HG03520 (cell line): ENCODE measurements at regions not wholly inside any gene's neighbourhood (a gene's known extent, or its start where the extent isn't known, plus 50 kb on each side); places are given as distances from the start of the nearest gene placed in this dataset.

Source experiments
- ATAC-seq: cut with Tn5 transposase; IDR thresholded peaks from one replicate; pipeline ENCODE4 v1.9.1; 2021; ENCODE audit warnings: mild to moderate bottlenecking, moderate library complexity; ENCODE audit not compliant: unreplicated experiment

DNA sequence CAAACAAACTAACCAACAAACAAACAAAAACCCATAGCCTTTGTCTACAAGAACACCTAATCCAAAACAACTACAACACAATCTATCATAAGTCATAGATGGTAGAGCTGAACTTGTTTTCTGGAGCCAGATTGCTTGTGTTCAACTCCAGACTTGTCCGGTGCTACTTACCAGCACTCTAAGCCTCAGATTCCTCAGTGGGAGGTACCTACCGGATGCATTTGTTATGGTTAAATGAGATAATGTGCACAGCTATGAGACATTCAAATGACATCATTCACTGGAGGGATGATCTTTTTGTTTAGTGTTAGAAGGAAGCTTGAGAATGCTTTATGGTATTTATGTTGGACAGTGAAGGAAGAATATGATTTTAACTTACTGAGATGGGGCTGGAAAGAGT lies 592.9 kb upstream of the C9orf72 start:
- ATAC-seq: no peak

DNA sequence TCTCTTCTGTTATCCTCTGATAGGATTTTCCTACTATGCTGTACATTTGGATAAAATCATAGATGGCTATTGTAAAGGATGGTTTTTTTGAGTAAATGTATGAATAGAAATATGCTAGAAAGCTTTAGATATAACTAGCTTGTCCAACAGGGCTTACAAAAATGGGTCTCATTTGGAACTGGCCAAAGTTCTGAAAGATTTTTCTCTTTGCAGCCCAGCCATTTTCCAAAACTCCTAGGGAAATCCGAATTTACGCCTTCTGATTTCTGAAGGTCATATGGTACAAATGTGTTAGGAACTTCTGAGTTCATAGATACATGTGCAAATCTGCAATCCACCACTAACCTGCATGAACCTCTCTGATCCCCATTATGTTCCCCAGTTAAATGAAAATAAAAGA lies 603.9 kb upstream of the C9orf72 start:
- ATAC-seq: no peak

DNA sequence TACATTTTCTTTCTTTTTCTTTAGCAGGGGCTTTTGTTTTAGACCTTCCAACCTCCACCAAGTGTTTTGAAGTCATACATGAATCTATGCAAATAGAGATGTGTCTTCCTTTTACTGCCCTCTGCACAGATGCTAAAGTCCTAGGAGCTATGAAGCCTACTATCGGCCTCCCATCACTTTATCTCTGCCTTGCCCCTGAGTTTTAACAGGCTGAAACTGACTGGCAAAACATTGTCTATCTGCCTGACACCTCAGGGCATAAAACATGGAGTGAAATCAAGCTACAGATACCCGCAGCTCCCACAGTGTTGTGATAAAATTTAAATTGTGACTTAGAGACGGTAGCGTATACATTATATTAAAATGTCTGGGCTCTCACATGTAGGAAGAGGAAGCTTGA lies 604.6 kb upstream of the C9orf72 start:
- no peak for ATAC-seq

DNA sequence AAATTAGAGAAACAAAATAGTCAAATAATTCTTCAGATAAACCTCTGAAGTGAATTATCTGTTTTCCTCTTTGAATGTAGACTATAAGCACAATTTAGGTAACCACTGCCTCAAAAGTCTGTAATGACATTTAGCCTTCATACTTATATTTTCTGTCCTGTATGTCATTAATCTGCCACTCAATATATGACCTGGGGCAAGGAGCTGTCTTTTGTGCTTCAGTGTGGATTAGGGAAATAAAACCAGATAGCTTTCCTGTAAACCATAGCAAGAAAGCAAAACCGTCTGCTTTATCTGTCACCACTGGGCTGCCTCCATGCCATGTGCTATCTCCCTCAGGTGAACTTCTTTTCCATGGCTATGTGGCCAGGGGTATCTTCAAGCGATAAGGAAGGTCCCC lies 606.6 kb upstream of the C9orf72 start:
- ATAC-seq: no peak

DNA sequence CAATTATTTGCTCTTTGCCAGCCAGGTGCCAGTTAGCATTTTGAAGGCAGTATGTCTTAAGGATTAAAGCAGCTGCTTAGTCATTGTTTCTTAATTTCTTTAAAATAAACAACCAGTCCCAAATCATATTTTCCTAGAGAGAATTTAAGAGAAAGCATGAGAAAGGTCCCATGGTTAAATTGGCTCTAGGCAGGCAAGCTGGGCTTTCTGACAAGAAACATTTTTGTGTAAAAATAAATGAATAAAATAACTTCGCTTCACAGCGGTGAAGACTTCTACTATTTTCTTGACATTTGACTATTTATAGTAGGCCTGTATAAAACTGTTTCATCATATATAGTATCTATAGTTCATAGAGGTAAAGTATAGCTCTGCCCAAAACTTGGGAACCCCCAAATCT lies 617.7 kb upstream of the C9orf72 start:
- no peak for ATAC-seq

DNA sequence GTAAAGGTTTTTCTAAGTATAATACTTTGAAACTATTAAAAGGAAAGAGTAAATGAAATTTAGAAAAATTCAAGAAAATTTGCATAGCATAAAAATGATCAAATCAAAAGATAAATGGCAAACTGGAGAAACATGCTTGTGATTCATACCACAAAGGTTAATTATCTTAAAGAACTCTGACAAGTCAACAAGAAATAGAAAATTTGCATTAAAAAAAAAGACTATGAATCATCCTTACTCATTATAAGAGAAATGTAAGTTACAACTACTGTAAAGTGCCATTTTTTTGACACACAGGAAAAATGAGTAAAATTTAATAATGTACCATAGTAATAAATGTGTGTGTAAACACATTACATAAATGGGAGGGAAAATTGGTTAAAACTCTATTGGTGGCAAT lies 624.4 kb upstream of the C9orf72 start:
- ATAC-seq: no peak

DNA sequence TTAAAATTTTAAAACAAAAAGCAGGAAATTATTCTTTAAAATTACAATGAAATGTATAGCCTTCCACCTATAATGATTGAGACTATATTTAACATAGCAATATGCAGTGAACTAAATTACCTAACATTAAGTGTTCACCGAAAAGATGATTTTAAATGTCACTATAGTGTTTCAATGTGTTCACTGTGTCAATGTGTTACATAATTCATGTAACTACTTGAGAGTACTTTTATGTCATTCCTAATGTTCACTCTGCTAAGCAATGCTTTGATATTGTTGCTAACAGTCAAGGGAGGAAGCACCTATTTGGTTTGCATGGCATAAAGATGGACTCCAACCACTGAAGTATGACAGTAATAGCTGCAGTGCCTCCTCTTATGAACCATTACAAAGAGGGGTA lies 629.8 kb upstream of the C9orf72 start:
- no peak for ATAC-seq

DNA sequence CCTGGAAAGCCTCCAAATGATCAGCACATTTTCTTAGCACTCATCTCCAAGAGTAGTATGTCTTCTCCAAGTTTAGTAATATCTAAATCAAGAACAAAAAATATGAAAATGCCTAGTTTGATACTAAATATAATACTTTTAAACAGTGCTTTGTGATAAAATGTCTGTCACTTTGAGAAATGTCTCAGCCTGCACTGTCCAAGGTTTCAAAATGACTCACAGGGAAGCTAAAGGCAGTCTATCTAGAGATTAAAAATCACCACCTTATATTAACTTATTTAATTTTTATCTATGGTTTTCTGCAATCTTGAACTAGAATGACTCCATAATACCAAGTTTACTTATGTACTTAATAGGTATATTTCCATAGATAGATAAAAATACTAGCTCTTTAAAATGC lies 633.0 kb upstream of the C9orf72 start:
- no peak for ATAC-seq

DNA sequence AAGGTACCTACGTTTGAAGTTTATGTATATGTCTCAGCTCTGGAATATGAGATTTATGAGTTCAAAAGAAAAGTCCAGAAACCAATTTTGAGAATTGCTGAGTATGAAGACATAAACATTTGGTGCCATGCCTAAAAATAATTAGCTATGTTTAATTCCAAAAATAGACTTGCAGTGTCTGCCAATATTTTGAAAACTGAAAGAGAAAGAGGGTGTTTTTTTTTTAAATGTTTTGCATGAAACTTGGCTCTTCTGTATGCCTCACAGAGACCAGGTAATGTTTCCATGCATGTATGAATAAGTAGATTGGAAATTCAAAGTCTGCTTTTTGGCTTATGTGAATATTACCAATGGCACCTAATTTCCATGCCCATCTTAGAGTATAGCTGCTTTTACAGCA lies 634.4 kb upstream of the C9orf72 start:
- no peak for ATAC-seq

DNA sequence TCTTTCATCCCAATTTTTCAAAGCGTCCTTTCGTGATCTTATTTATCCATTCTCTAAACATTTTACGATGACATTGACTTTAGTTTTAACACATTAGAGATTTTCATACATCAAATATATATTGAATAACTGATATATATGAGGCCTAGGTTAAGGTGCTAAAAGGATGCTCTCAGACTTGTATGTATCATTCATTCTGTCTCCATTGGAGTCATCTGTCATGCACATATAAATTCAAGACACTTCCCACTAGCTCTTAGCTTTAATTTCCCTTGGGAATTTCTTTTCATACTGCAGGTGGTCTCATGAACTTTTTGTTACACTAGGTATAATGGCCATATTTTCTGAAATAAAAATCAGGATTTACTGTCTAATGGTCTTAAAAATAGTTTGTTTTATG lies 635.8 kb upstream of the C9orf72 start:
- no peak for ATAC-seq

DNA sequence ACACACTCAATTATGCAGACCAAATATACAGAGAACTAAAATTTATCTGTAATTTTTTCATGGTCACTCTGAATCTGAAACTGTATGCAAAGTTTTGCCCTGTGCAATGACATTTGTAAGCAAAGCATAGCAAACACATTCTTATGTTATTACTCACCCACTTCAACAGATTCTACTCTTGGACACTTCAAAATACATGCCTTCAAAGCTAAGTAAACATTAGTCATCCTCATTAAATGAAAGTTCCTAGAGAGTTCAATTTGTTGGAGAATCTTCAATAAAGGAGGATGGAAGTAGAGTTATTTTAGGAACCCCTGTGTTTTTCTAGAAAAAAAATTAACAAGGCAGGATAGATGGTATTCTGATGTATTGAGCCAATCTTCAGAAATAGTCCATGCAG lies 639.7 kb upstream of the C9orf72 start:
- ATAC-seq: peak; percentile 78

DNA sequence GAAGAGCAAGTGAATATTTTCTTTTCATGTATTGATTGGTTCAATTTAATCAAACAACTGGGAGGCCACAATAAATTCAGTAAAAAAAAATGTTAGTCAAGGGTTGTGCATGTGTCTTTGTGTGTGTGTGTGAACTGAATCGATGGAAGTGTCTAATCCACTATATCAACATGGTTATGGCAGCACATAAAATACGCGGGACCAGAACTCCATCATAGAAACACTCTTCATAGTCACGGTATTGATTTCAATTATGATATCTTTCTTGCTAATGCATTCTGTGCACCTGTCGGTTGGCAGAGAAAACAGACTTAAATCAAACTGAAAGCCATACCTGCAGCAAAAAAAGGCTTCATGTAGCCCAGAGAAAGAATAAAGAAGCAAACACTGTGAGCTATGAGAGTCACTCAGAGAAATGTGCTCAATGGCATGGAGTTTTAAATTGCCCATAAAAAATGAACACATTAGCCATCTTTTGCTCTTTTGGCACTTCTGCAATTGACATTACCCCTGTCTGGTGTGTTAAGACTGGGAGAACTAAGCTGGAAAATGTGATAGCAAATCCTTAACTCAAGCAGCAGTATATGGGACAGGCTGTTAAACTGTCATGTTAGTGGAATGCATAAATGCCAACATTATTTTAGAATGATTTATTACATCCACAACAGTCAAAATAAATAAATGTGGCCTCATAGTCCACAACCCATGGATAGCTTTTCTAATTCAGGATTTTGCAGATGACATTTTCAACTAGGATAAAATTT lies 642.4 kb upstream of the C9orf72 start:
- no peak for ATAC-seq

DNA sequence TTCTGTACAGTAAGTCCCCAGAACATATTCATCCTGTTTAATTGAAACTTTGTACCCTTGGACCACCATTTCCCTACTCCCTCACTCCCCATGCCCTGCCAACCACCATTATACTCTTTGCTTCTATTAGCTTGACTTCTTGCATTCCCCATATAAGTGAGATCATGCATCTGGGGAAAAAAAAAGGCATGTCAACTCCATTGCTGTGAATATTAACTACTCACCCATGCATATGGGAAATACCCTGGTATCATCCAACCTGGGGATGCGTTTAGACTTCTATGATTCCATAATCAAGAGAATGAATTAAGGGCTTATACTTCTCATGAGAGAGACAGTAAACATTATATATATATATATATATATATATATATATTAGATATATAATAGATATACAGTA lies 659.4 kb upstream of the C9orf72 start:
- ATAC-seq: no peak

DNA sequence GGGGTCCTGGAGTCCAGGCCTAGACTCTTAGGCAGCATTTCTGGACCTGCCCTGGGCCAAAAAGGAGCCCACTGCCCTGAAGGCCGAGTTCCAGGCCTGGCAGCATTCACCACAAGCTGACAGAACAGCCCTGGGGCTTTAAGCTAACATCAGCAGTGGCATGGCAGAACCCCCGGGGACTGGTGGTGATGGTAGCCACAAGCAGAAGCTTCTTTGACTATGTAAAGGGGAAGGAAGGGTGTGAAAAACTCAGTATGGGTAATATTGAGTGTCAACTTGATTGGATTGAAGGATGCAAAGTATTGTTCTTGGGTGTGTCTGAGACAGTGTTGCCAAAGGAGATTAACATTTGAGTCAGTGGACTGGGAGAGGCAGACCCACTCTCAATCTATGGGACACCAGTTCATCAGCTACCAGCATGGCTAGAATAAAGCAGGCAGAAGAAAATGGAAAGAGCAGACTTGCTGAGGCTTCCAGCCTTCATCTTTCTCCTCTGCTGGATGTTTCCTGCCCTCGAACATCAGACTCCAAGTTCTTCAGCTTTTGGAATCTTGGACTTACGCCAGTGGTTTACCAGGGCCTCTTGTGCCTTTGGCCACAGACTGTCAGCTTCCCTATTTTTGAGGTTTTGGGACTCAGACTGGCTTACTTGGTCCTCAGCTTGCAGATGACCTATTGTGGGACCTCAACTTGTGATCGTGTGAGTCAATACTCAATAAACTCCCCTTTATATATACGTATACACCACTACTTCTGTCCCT lies 661.0 kb upstream of the C9orf72 start:
- ATAC-seq: no peak

DNA sequence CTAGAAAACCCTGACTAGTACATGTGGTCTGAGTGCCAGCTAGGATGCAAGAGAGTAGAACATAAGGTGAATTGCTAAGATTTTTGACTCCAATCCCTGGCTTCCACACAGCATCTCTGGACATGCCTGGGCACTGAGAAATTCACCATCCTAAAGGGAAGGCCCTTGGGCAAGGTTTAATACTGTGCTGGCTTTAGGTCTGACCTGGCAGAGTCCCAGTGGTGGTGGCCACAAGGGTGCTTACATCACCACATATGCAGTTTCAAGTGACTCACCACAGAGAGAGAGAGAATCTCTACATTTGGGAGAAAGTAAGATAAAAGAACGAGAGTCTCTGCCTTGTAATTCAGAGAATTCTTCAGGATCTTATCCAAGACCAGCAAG lies 661.6 kb upstream of the C9orf72 start:
- no peak for ATAC-seq

DNA sequence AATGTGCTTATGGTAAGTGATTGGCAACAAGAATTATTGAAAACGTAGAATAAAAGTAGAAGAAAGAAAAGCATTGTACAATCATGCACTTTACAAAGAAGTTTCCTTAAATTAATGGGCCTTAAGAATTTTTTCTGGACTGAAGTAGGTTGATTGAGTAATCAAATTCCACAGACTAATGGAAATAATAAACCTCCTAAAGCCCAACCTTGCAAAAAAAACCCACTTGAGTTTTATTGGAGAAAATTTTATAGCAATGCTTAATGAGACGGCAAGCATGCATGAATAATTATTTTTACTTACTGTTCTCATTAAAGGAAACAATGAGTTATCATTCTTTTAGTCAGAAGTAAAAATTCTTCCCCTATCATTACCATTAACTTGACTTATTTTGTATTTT lies 676.1 kb upstream of the C9orf72 start:
- ATAC-seq: no peak

DNA sequence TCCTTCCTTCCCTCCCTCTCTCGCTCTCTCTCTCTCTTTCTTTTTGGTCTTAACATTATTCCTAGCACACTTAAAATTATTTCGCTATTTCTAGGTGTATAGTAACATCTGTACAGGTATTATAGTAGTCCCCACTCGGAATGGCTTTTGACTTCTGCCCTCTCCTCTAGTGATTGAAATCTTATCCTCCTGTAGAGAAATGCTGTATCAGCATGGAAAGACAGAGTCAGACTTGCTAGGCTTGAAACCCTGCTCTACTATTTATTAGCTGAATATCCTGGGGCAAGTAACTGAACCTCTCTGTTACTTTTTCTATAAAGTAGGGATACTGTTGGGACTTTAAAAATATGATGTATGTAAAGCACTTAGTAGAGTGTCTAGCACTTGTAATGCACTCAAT lies 681.9 kb upstream of the C9orf72 start:
- ATAC-seq: no peak

DNA sequence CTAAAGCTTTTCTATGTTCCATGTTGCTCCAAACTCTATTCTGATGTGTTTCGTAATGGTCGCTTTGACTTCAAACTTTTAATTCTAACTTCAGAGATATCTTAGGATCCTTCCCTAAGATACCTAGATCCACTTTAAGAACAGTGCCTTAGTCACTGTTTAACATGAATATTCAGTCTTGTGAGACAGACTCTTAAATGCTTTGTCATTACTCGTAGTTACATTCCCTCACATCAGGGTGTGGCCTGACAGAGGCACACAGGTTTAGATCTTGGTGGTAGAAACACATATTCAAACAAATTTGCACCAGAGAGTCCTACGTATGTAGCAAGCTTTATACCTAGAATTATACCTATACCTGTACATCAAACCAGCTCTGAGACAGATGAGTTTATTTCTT lies 687.0 kb upstream of the C9orf72 start:
- no peak for ATAC-seq

DNA sequence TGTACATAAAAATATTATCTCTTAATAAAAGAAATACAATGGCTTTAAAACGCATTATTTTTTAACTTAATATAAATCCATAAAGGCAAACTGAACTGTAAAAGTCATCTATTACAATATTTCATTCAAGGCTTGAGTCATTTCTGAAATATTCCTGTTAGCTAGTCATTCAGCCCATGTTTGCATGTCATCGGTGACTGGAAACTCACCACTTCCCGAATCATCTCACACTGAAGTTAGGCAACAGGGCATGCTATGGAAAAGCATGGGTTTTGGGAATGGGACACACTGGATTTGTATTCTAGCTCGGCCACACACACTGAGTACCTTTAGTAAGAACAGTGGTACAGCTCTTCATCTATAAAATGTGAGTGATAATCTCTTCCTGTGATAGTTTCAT lies 691.1 kb upstream of the C9orf72 start:
- no peak for ATAC-seq

DNA sequence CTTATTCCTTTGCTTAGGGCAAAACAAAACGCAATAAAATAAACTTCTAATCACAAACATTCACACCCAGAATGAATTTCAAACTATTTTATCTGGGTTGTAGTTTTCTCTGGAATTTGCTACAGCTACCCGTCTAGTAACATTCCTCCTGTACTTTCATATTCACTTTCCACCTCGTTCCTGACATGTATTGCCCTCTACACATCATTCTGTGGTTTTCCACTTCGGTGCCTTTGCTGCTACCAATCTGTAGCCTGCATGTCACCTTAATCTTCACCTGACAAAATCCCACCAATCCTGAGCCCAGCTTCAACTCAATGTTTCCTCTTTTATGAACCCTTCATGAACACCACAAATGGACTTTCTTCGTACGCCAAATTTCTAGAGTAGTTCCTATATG lies 694.1 kb upstream of the C9orf72 start:
- ATAC-seq: no peak

DNA sequence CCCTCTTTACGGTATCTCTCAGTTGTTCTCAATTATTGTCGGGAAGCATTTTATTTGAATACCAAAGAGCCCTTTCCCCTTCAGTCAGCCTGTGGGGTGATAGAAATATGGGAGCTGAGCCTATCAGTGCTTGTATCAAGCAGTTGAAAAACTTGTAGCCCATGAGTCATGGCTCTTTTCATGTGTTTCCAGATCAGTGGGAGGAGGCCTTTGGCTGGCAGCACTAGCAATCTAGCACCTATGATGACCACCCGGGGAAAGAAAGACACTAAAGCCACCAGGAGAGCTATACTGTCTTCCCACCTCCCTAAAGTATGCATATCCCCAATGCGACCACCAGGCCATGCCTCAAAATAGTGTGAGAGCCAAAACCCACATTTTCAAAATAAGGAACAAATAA lies 696.9 kb upstream of the C9orf72 start:
- no peak for ATAC-seq

DNA sequence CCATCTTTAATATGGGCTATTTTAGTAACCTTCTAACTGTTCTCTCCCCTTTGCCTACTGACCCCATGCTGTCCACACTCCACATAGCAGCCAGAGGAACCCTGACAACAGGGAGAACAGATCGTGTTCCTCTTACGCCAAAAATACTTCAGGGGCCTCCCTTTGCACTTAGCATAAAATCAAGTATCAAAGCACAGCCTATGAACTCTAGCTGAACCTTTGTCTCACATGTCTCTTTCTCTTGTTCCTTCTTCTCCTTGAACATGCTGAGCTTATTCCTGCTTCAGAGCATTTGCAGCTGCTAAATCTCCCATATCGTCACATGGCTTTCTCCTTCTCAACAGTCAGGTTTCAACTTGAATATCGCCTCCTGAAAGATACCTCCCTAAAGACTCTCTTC lies 698.8 kb upstream of the C9orf72 start:
- no peak for ATAC-seq

DNA sequence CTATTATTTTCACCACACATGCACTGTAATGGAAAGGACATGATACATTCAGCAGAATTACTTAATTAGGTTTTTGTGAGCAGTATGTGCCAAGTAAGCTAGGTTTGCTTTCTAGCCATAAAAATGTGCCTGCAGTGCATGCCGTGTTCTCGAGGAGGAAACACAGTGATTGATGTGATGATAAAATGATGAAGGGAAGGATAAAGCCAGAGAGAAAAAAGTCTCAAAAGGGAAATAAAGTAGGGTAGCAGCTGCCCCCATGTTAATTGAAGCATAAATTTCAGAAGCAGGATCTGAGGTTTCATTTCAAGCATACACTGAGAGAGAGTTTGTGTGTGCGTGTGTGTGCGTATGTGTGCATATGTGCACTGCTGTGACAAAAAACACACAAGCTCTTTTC lies 714.2 kb upstream of the C9orf72 start:
- ATAC-seq: no peak
